ENCODE measurements at regions not wholly inside any gene's neighbourhood (a gene's known extent, or its start where the extent isn't known, plus 50 kb on each side); places are given as distances from the start of the nearest gene placed in this dataset.

- Histone ChIP-seq H3K9me3 (no peaks in the 10 kb centered on the region), H3K4me3 (no peak overlapping the region), H3K36me3 (no peaks in the 10 kb centered on the region), H3K27me3 (peaks cover under 1% of the 10 kb centered on the region; the same call in 1 of the 2 replicates)
- no peak for DNase-seq
Observed at GRCh38 chr5:3361811-3362605, 233.6 kb upstream of the IRX1 start.

GRCh38 chr5:3359642-3360041 lies 236.0 kb upstream of the IRX1 start:
- no peaks in the 10 kb centered on the region for H3K9me3 ChIP-seq
- no peak for DNase-seq
- H3K36me3 ChIP-seq, result no peaks in the 10 kb centered on the region
- no peak overlapping the region for H3K4me3 ChIP-seq
- no peaks in the 10 kb centered on the region; the same call in 1 of the 2 replicates for H3K27me3 ChIP-seq

- Histone ChIP-seq H3K9me3 (no peaks in the 10 kb centered on the region), H3K4me3 (no peak overlapping the region), H3K27me3 (no peaks in the 10 kb centered on the region; the same call in 1 of the 2 replicates), H3K36me3 (no peaks in the 10 kb centered on the region)
- DNase-seq, result no peak
Observed at GRCh38 chr5:3357291-3357690, 238.3 kb upstream of the IRX1 start.

- no peaks in the 10 kb centered on the region for H3K9me3 ChIP-seq
- no peak for DNase-seq
- no peaks in the 10 kb centered on the region; the same call in 1 of the 2 replicates for H3K27me3 ChIP-seq
- no peak overlapping the region for H3K4me3 ChIP-seq
- no peaks in the 10 kb centered on the region for H3K36me3 ChIP-seq
Observed at GRCh38 chr5:3356016-3356415, 239.6 kb upstream of the IRX1 start.

- no peak for DNase-seq
- Histone ChIP-seq H3K27me3 (no peaks in the 10 kb centered on the region; the same call in 1 of the 2 replicates), H3K36me3 (no peaks in the 10 kb centered on the region), H3K4me3 (no peak overlapping the region), H3K9me3 (no peaks in the 10 kb centered on the region)
Observed at GRCh38 chr5:3355126-3355525, 240.5 kb upstream of the IRX1 start.

- H3K4me3 ChIP-seq, result no peak overlapping the region
- H3K27me3 ChIP-seq, result no peaks in the 10 kb centered on the region; the same call in 1 of the 2 replicates
- H3K9me3 ChIP-seq, result no peaks in the 10 kb centered on the region
- H3K36me3 ChIP-seq, result no peaks in the 10 kb centered on the region
- no peak for DNase-seq
Observed at GRCh38 chr5:3354606-3355005, 241.0 kb upstream of the IRX1 start.

- no peak for DNase-seq
- no peaks in the 10 kb centered on the region for H3K9me3 ChIP-seq
- no peaks in the 10 kb centered on the region; the same call in 1 of the 2 replicates for H3K27me3 ChIP-seq
- no peaks in the 10 kb centered on the region for H3K36me3 ChIP-seq
- H3K4me3 ChIP-seq, result no peak overlapping the region
Observed at GRCh38 chr5:3353561-3353960, 242.1 kb upstream of the IRX1 start.

- no peaks in the 10 kb centered on the region; the same call in 1 of the 2 replicates for H3K27me3 ChIP-seq
- H3K36me3 ChIP-seq, result no peaks in the 10 kb centered on the region
- no peaks in the 10 kb centered on the region for H3K9me3 ChIP-seq
- no peak for DNase-seq
- H3K4me3 ChIP-seq, result no peak overlapping the region
Observed at GRCh38 chr5:3352711-3353110, 242.9 kb upstream of the IRX1 start.

GRCh38 chr5:3351581-3352442 lies 243.8 kb upstream of the IRX1 start:
- Histone ChIP-seq H3K9me3 (no peaks in the 10 kb centered on the region), H3K27me3 (no peaks in the 10 kb centered on the region), H3K4me3 (no peak overlapping the region), H3K36me3 (no peaks in the 10 kb centered on the region)
- no peak for DNase-seq

- DNase-seq, result no peak
- no peaks in the 10 kb centered on the region for H3K9me3 ChIP-seq
- H3K27me3 ChIP-seq, result no peaks in the 10 kb centered on the region
- no peaks in the 10 kb centered on the region for H3K36me3 ChIP-seq
- H3K4me3 ChIP-seq, result no peak overlapping the region
Observed at GRCh38 chr5:3350781-3351180, 244.9 kb upstream of the IRX1 start.

GRCh38 chr5:3349704-3350565 lies 245.7 kb upstream of the IRX1 start:
- Histone ChIP-seq H3K36me3 (no peaks in the 10 kb centered on the region), H3K4me3 (no peak overlapping the region), H3K27me3 (no peaks in the 10 kb centered on the region), H3K9me3 (no peaks in the 10 kb centered on the region)
- no peak for DNase-seq

- DNase-seq, result no peak
- no peaks in the 10 kb centered on the region for H3K36me3 ChIP-seq
- H3K27me3 ChIP-seq, result no peaks in the 10 kb centered on the region
- no peaks in the 10 kb centered on the region for H3K9me3 ChIP-seq
- no peak overlapping the region for H3K4me3 ChIP-seq
Observed at GRCh38 chr5:3348576-3349535, 246.8 kb upstream of the IRX1 start.

- H3K27me3 ChIP-seq, result no peaks in the 10 kb centered on the region
- H3K4me3 ChIP-seq, result no peak overlapping the region
- H3K9me3 ChIP-seq, result no peaks in the 10 kb centered on the region
- H3K36me3 ChIP-seq, result no peaks in the 10 kb centered on the region
- no peak for DNase-seq
Observed at GRCh38 chr5:3347741-3348140, 247.9 kb upstream of the IRX1 start.

- no peak for DNase-seq
- no peak overlapping the region for H3K4me3 ChIP-seq
Observed at GRCh38 chr5:3346111-3346820, 249.4 kb upstream of the IRX1 start.

GRCh38 chr5:3345195-3345594 lies 250.4 kb upstream of the IRX1 start:
- Histone ChIP-seq H3K36me3 (no peaks in the 10 kb centered on the region), H3K27me3 (no peaks in the 10 kb centered on the region), H3K4me3 (no peak overlapping the region), H3K9me3 (no peaks in the 10 kb centered on the region)
- no peak for DNase-seq

More at GRCh38 chr5:3346111-3346820, 249.4 kb upstream of the IRX1 start:
- Histone ChIP-seq H3K9me3 (no peaks in the 10 kb centered on the region), H3K27me3 (no peaks in the 10 kb centered on the region), H3K36me3 (no peaks in the 10 kb centered on the region)

All from MG63 (cell line).